Fibroblast of lung (primary cell): ENCODE measurements at regions not wholly inside any gene's neighbourhood (a gene's known extent, or its start where the extent isn't known, plus 50 kb on each side); places are given as distances from the start of the nearest gene placed in this dataset.

ENCODE experiments used
- DNase-seq, 2 donors: peaks; one replicate each; pipeline versions ENCODE4 v3.0.0 to v3.0.0-alpha.2; 2010; ENCODE audit warnings: low read depth in 2 of 2
- H2AFZ ChIP-seq: 2 replicates; pipeline ENCODE4 v1.5.1; 2012; ENCODE audit warnings: low read length, control low read depth, inconsistent platforms
- H3K27ac ChIP-seq: 2 replicates; pipeline ENCODE4 v1.5.1; 2011; ENCODE audit warnings: low read length, control low read depth; ENCODE audit not compliant: insufficient read depth
- H3K27me3 ChIP-seq: 2 replicates; pipeline ENCODE4 v1.5.1; 2011; ENCODE audit warnings: mild to moderate bottlenecking, low read length; ENCODE audit not compliant: control insufficient read depth, insufficient read depth
- H3K36me3 ChIP-seq: 2 replicates; pipeline ENCODE4 v1.5.1; 2011; ENCODE audit warnings: low read length; ENCODE audit not compliant: control insufficient read depth, insufficient read depth
- H3K4me1 ChIP-seq: 2 replicates; pipeline ENCODE4 v1.5.1; 2011; ENCODE audit warnings: low read length; ENCODE audit not compliant: control insufficient read depth, insufficient read depth; ENCODE audit errors: extremely low read depth
- H3K4me2 ChIP-seq: 2 replicates; pipeline ENCODE4 v1.5.1; 2011; ENCODE audit warnings: low read length, control low read depth; ENCODE audit not compliant: insufficient read depth; ENCODE audit errors: extremely low read depth
- H3K4me3 ChIP-seq, 4 experiments: fragments of 200-600 bp in 1 of 4; sonication (generic) in 1 of 4; replicated peaks in 1 of 4; 2 replicates each; pipeline ENCODE4 v1.5.1; 2011 to 2016; ENCODE audit warnings: low read length in 4 of 4, low read depth in 3 of 4, mild to moderate bottlenecking in 3 of 4, control low read depth in 2 of 4, inconsistent platforms in 1 of 4, mixed read lengths in 1 of 4; ENCODE audit not compliant: insufficient read depth in 1 of 4; ENCODE audit errors: control extremely low read depth in 1 of 4
- H3K79me2 ChIP-seq: 2 replicates; pipeline ENCODE4 v1.5.1; 2012; ENCODE audit warnings: mild to moderate bottlenecking, low read length, inconsistent platforms; ENCODE audit not compliant: control insufficient read depth, insufficient read depth
- H3K9ac ChIP-seq: 2 replicates; pipeline ENCODE4 v1.5.1; 2011; ENCODE audit warnings: mild to moderate bottlenecking, low read length, control low read depth; ENCODE audit not compliant: insufficient read depth
- H3K9me3 ChIP-seq: 2 replicates; pipeline ENCODE4 v1.5.1; 2012; ENCODE audit warnings: low read depth, low read length; ENCODE audit not compliant: control insufficient read depth, insufficient read depth
- H4K20me1 ChIP-seq: 2 replicates; pipeline ENCODE4 v1.5.1; 2011; ENCODE audit warnings: low read length; ENCODE audit not compliant: control insufficient read depth, insufficient read depth; ENCODE audit errors: extremely low read depth
- CTCF ChIP-seq, 2 donors: IDR thresholded peaks in 1 of 2; conservative IDR thresholded peaks in 1 of 2; 1 replicate in 1 of 2; 2 replicates in 1 of 2; pipeline ENCODE4 v1.5.1; 2011 to 2012; ENCODE audit warnings: low read length in 2 of 2, control low read depth in 1 of 2, inconsistent platforms in 1 of 2, low read depth in 1 of 2, mild to moderate bottlenecking in 1 of 2
- EZH2 ChIP-seq: IDR thresholded peaks from 2 replicates; pipeline ENCODE4 v1.5.1; 2012; ENCODE audit warnings: low read length, control low read depth, mild to moderate bottlenecking; ENCODE audit errors: missing control alignments

DNA sequence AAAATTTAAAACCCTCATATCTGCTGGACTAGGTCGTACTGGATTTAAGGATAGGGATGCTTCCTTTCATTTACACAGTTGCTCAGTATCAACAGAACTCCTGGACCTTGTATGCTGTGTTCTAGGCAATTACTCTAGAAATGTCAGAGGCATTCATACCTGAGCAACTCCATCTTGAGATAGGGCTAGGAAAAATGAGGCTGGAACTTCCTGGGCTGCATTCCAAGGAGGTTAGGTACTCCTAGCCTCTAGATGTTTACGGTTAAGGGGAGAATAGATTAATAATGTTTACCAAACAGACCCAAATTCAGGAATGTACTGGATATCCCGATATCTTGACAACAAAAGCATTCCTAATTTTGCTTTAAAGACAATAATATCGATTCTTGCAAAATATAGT is 84.7 kb upstream of the NLGN4X start:
- H3K4me2 ChIP-seq: no peak overlapping the region
- no peak overlapping the region for H3K4me3 ChIP-seq
- no peaks in the 10 kb centered on the region for H3K27me3 ChIP-seq
- H3K9me3 ChIP-seq: no peaks in the 10 kb centered on the region
- no peaks in the 10 kb centered on the region for H3K4me1 ChIP-seq
- no peak for DNase-seq
- no peak overlapping the region for H3K27ac ChIP-seq
- no peaks in the 10 kb centered on the region for H3K36me3 ChIP-seq
- no peaks in the 10 kb centered on the region for H3K79me2 ChIP-seq
- no peak overlapping the region for H3K9ac ChIP-seq
- H4K20me1 ChIP-seq: no peaks in the 10 kb centered on the region
- H2AFZ ChIP-seq: no peak overlapping the region
- no peak for TF ChIP-seq EZH2
- TF ChIP-seq CTCF (conservative IDR thresholded peaks at IDR 0.05 in 1 of 2, IDR thresholded peaks at IDR 0.05 in 1 of 2; ENCODE audit: low read depth in 1 of 2, low read length in 2 of 2): no peak

DNA sequence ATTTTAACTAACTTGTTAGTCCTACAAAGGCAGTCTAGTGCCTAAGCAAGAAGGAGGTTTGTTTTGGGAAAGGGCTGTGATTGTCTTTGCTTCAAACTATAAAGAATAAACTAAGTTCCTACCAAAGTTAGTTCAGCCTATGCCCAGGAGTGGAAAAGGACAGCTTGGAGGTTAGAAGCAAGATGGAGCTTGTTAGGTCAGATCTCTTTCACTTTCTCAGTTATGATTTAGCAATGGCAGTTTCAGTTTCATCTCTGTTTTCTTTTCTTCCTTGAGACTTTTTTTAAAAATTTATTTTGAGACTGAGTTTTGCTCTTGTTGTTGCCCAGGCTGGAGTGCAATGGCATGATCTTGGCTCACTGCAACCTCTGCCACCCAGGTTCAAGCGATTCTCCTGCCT is 82.9 kb upstream of the NLGN4X start:
- Histone ChIP-seq H3K4me1 (no peaks in the 10 kb centered on the region), H3K36me3 (no peaks in the 10 kb centered on the region), H3K4me2 (no peak overlapping the region), H3K27me3 (no peaks in the 10 kb centered on the region), H3K9ac (no peak overlapping the region), H4K20me1 (no peaks in the 10 kb centered on the region), H2AFZ (no peak overlapping the region), H3K9me3 (no peaks in the 10 kb centered on the region), H3K4me3 (no peak overlapping the region), H3K27ac (no peak overlapping the region), H3K79me2 (no peaks in the 10 kb centered on the region)
- DNase-seq: no peak
- TF ChIP-seq EZH2 (no peak), CTCF (conservative IDR thresholded peaks at IDR 0.05 in 1 of 2, IDR thresholded peaks at IDR 0.05 in 1 of 2; ENCODE audit: low read depth in 1 of 2, low read length in 2 of 2) (no peak)

DNA sequence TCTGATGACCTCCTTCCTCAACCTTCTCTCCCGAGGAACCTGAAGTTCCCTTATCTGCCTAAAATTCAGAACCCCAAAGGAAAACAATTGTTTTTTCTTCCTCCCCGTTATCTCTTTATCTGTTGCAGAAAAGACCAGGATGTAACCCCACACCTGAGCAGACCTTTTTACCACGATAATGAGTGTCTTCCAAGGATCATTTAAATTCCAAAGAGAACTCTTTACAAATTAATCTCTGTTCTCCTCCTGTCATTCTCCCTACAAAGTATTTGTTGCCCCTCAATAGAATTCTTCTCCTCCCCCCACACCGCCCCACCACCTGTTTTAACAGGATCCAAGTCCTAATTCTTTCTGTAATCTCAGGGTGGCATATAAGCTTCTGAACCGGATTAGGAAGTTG is 78.5 kb upstream of the NLGN4X start:
- no peak overlapping the region for H3K4me3 ChIP-seq
- H3K4me2 ChIP-seq: no peak overlapping the region
- no peak overlapping the region for H3K9ac ChIP-seq
- TF ChIP-seq EZH2: no peak
- no peak for TF ChIP-seq CTCF (conservative IDR thresholded peaks at IDR 0.05 in 1 of 2, IDR thresholded peaks at IDR 0.05 in 1 of 2; ENCODE audit: low read depth in 1 of 2, low read length in 2 of 2)
- H3K79me2 ChIP-seq: no peaks in the 10 kb centered on the region
- H3K36me3 ChIP-seq: no peaks in the 10 kb centered on the region
- no peak for DNase-seq
- H3K4me1 ChIP-seq: no peaks in the 10 kb centered on the region
- H4K20me1 ChIP-seq: no peaks in the 10 kb centered on the region
- H3K27ac ChIP-seq: no peak overlapping the region
- H3K27me3 ChIP-seq: no peaks in the 10 kb centered on the region
- H3K9me3 ChIP-seq: no peaks in the 10 kb centered on the region
- H2AFZ ChIP-seq: no peak overlapping the region
